Stimulated activated effector memory CD8-positive, alpha-beta T cell treated with anti-CD3 and anti-CD28 coated beads, Interleukin-12 subunit alpha, Interleukin-12 subunit beta, amount 100 ng/mL, for 72 hours (primary cell): ENCODE measurements at regions not wholly inside any gene's neighbourhood (a gene's known extent, or its start where the extent isn't known, plus 50 kb on each side); places are given as distances from the start of the nearest gene placed in this dataset.
A peak's percentile ranks its signal among the peaks of the same experiment; 100 is the strongest.
"Not testable (repeated sequence)": the region's sequence is repeated elsewhere in the genome, so short reads cannot be mapped to it uniquely, and the experiment has no call there.

ENCODE experiments used
- ATAC-seq: fragments of 150-1000 bp; cut with Tn5 transposase; 2 replicates; pipeline ENCODE4 v1.10.0; 2021
- DNase-seq, 2 donors: peaks; one replicate each; pipeline ENCODE4 v3.0.0; 2021 to 2022; ENCODE audit warnings: low spot score in 2 of 2
- H3K27ac Mint-ChIP-seq: one replicate; pipeline ENCODE4 v1.8.0; 2022; ENCODE audit warnings: mild to moderate bottlenecking, mixed read lengths
- H3K36me3 Mint-ChIP-seq: one replicate; pipeline ENCODE4 v1.8.0; 2022; ENCODE audit warnings: mild to moderate bottlenecking, mixed read lengths
- H3K4me1 Mint-ChIP-seq: one replicate; pipeline ENCODE4 v1.8.0; 2022; ENCODE audit warnings: mixed read lengths
- H3K4me3 Mint-ChIP-seq: one replicate; pipeline ENCODE4 v1.8.0; 2022; ENCODE audit warnings: mild to moderate bottlenecking, mixed read lengths
- H3K9me3 Mint-ChIP-seq: one replicate; pipeline ENCODE4 v1.8.0; 2022; ENCODE audit warnings: mixed read lengths

DNA sequence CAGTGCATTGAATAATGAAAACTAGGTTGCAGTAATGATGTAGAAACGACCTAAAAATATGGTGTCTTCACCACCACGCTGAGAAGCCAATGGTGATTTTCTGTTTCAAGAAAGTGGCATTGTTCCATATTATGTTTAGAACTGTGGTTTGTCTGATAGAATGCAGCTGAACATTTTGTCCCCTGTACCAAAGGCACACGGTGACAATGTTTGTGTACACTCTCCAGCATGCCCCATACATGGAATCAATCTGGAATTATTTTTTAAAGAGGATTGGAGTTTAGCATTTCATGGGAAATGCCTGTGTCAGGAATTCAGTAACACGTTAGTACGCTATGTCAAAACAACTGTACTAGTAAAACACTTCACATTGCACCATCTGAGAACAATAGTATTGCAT, 237.4 kb upstream of the AUTS2 start:
- Mint-ChIP-seq H3K4me1 (no peaks in the 10 kb centered on the region), H3K27ac (no peak overlapping the region), H3K9me3 (no peaks in the 10 kb centered on the region), H3K4me3 (no peak overlapping the region), H3K36me3 (no peaks in the 10 kb centered on the region)
- no peak for DNase-seq
- no peak for ATAC-seq

DNA sequence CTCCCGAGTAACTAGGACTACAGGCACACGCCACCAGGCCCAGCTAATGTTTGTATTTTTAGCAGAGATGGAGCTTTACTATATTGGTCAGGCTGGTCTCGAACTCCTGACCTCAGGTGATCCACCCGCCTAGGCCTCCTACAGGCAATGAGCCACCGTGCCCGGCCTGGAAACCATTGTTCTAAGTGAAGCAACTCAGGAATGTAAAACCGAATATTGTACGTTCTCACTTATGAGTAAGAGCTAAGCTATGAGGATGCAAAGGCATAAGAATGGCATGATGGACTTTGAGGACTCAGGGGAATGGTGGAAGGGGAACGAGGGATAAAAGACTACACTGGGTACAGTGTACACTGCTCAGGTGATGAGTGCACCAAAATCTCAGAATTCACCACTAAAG, 235.1 kb upstream of the AUTS2 start:
- no peaks in the 10 kb centered on the region for H3K4me1 Mint-ChIP-seq

DNA sequence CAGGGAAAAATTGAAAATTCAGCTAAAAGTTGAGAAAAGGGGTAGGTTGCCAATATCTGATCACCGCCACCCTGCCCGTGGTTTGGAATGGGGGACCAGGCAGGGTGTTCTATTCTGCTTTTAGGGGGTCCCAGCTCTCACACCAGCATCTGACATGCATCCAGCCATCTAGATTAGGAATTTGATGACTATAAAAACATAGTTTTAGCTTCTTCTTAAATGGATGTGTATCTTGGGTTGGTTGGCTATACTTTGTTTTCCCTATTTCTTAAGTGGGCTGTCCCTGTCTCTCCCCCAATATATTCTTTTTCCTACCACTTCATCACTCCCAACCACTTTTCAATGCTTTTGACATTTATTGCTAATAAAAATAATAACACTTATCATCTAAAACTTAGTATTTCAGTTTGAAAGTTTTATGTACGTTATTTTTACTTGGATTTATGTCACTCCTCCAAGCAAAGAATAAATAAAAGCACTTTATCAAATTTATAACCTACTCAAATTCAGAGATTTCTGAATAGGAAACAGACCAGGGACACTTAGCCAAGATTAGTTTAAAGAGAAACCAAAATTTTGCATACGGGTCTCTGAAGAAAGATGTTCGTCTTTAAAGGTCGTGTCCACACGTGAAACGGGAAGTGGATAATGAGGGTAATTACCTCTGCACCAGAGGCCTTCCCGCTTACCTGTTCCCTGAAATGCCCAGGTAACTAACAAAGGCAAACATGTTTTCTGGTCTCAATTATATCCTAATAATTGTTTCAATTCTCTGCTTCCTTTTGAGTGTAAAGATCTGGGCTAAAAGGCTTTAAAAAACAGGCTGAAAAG, 233.2 kb upstream of the AUTS2 start:
- no peak for DNase-seq
- no peak for ATAC-seq
- no peak overlapping the region for H3K27ac Mint-ChIP-seq
- H3K36me3 Mint-ChIP-seq, result no peaks in the 10 kb centered on the region
- H3K4me1 Mint-ChIP-seq, result no peaks in the 10 kb centered on the region
- H3K9me3 Mint-ChIP-seq, result no peaks in the 10 kb centered on the region
- no peak overlapping the region for H3K4me3 Mint-ChIP-seq

More for the DNA sequence above, 235.1 kb upstream of the AUTS2 start:
- no peak for ATAC-seq
- no peaks in the 10 kb centered on the region for H3K9me3 Mint-ChIP-seq
- no peak overlapping the region for H3K4me3 Mint-ChIP-seq
- H3K27ac Mint-ChIP-seq, result no peak overlapping the region
- H3K36me3 Mint-ChIP-seq, result no peaks in the 10 kb centered on the region
- no peak for DNase-seq

DNA sequence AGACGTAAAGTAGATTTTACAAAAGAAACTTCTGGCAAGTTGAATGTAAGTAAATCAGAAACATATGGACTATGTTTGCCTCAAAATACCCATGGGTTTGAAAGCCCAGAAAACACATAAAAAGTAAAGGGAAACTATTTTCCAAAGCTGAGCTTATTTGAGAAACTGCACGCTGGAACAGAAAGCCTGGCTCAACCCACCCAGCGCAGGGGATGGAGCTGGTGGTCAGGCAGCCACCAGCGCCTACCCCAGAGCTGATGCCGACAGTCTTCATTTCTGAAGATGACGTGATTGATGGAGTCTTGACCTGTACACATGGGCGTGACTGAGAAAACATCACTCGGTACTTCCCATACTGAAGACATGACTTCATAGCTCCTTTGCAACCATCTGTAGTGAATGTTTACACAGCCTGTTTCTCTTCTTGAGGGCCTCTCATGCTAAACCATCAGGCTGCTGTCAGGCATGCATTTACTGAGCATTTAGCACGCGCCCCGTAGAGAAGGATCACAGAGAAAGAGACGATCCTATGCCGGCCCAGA, 232.6 kb upstream of the AUTS2 start:
- Mint-ChIP-seq H3K9me3 (no peaks in the 10 kb centered on the region), H3K4me1 (no peaks in the 10 kb centered on the region), H3K36me3 (no peaks in the 10 kb centered on the region), H3K4me3 (no peak overlapping the region), H3K27ac (no peak overlapping the region)
- ATAC-seq, result no peak
- DNase-seq, result no peak

DNA sequence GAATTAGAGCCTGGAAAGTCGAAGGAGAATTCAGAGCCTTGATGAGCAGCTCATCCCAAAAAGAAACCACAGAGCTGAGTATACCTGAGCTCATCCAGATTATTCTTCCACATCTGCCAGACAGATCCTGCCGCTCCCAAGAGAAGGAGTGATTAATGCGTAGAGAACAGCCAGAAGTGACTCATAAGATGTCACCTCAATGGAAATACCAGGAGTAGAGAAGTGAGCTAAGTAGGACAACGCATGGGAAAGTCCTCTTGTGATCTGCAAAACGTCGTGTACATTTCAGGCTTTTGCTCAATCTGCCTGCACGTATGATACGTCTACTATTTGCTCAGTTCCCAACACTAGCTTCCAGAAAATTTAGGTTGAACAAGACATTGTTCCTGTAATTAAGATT, 230.5 kb upstream of the AUTS2 start:
- Mint-ChIP-seq H3K9me3 (no peaks in the 10 kb centered on the region), H3K4me1 (no peaks in the 10 kb centered on the region), H3K27ac (no peak overlapping the region), H3K36me3 (no peaks in the 10 kb centered on the region), H3K4me3 (no peak overlapping the region)
- ATAC-seq (no peak), DNase-seq (no peak)

DNA sequence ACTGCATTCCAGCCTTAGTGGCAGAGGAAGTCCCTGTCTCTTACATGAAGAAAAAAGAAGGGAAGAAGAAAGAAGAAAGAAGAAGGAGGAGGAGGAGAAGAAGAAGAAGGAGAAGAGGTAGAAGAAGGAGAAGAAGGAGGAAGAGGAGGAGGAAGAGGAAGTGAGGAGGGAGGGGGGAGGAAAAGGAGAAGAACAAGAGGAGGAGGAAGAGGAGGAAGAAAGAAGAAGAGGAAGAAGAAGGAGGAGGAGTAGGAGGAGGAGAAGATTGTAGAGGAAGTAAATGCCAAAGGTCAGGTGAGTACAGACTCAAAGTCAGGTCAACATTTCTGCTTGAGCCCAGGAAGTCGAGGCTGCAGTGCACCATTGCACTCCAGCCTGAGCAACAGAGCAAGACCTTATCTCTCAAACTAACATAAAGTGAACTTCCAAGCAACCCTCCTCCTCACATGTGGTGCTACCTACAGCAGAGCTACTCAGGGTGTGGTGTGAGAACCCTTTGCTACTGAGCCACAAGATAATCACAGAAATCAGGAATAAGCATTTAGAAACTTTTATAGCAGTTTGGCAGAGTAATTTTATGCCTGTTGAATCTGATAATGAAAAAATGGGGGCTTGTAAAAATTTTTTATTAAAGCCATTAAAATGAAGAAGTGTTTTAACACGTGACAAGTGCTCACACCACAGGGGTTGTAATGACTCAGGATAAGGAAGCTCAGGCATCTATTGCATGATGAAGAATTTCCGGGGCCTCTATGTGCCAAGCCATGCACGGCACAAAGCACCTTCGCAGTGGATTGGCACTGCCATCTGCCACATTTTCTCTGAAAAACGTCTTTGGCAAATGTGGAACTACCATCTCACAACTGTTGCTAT, 224.9 kb upstream of the AUTS2 start:
- H3K9me3 Mint-ChIP-seq, result no peaks in the 10 kb centered on the region
- DNase-seq, result no peak

DNA sequence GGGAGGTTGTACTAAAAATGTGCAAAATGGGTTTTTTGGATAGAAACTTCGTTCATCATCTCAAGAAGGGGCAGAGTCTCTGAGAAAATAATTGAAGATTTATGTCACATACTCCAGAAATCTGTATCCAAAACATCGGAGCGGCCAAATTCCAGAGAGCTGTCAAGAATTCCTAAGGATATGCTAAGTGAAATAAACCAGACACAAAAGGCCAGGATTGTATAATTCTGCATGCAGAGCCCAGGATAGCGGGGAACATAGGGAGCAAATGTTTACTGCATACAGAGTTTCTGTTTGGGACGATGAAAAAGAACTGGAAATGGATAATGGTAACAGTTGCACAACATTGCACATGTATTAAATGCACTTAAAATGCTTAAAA, 224.2 kb upstream of the AUTS2 start:
- no peaks in the 10 kb centered on the region for H3K4me1 Mint-ChIP-seq
- no peak overlapping the region for H3K27ac Mint-ChIP-seq
- H3K4me3 Mint-ChIP-seq, result no peak overlapping the region
- no peaks in the 10 kb centered on the region for H3K9me3 Mint-ChIP-seq
- ATAC-seq (no peak), DNase-seq (no peak)
- no peaks in the 10 kb centered on the region for H3K36me3 Mint-ChIP-seq

More for the DNA sequence above, 224.9 kb upstream of the AUTS2 start:
- no peaks in the 10 kb centered on the region for H3K36me3 Mint-ChIP-seq
- H3K27ac Mint-ChIP-seq, result no peak overlapping the region
- H3K4me3 Mint-ChIP-seq, result no peak overlapping the region
- H3K4me1 Mint-ChIP-seq, result no peaks in the 10 kb centered on the region
- no peak for ATAC-seq

DNA sequence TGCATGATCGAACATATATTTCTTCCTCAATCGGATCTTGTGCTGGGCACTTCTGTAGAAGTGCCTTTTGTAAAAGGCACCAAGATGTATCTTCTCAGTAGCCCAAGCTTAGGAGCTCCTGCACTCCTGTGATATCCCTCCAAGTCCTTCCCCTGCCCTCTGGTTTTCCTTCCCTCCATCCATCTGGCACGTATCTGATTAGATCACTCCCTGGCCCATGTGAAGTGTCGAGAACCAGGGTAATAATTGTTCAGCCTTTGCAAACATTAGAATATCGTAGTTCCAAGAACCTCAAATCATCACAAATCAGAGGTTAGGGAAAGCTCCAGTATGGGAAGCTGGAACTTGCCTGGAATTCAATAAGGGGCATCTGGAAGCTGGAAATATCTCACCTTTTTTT, 221.1 kb upstream of the AUTS2 start:
- no peaks in the 10 kb centered on the region for H3K36me3 Mint-ChIP-seq
- no peak overlapping the region for H3K27ac Mint-ChIP-seq
- ATAC-seq (no peak), DNase-seq (no peak)
- H3K4me3 Mint-ChIP-seq, result no peak overlapping the region
- no peaks in the 10 kb centered on the region for H3K4me1 Mint-ChIP-seq
- no peaks in the 10 kb centered on the region for H3K9me3 Mint-ChIP-seq

DNA sequence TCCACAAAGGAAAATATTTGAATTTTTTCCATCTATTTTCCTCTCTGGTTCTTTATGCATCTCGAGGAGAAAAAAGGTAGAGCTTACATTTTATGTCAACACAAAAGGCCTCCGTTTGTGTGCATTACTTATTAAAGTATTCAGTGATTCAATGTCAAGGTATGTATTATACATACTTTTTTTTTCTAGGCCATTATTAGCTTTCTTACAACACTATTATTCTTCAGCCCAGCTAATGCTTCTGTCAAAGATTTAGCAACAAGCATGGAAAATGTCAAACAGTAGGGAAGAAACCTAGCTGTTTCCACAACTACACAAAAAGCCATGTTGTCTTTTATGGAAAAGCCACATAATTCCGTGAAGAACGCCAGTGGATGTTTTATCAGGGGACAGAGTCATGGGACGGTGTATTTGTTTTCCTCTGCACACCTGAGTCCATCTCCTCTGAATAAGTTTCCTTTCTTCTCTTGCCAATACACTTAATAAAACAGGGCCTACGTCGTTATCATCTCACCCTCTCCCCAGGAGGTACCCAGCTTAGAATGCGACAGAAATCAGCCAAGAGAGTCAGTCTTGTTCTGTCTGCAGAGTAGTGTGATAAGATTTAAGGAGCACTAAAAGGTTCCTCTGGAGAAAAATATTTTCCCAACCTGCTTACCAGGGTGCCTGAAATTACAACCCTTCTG, 209.7 kb upstream of the AUTS2 start:
- ATAC-seq (no peak), DNase-seq (no peak)
- H3K27ac Mint-ChIP-seq, result no peak overlapping the region

DNA sequence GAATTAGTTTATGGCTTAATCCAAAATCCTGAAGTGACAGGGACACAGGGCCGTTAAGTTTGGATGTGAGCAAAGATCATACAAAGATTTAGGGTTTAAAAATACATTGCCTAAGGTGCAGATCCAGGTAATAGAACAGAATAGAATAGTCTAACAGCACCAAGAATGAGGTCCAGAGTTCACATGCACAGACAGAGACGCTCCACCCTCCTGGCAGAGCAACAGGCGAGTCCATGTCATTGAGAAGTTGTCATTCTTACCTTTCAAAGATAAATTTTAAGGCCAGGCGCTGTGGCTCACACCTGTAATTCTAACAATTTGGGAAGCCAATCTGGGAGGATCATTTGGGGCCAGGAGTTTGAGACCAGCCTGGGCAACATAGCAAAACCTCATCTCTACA, 209.1 kb upstream of the AUTS2 start:
- H3K36me3 Mint-ChIP-seq, result no peaks in the 10 kb centered on the region
- DNase-seq (no peak), ATAC-seq (no peak)
- H3K27ac Mint-ChIP-seq, result no peak overlapping the region
- no peaks in the 10 kb centered on the region for H3K9me3 Mint-ChIP-seq
- no peaks in the 10 kb centered on the region for H3K4me1 Mint-ChIP-seq
- no peak overlapping the region for H3K4me3 Mint-ChIP-seq

More for the DNA sequence above, 209.7 kb upstream of the AUTS2 start:
- peaks cover 3% of the 10 kb centered on the region for H3K9me3 Mint-ChIP-seq
- H3K4me1 Mint-ChIP-seq, result no peaks in the 10 kb centered on the region
- H3K4me3 Mint-ChIP-seq, result no peak overlapping the region
- H3K36me3 Mint-ChIP-seq, result no peaks in the 10 kb centered on the region

DNA sequence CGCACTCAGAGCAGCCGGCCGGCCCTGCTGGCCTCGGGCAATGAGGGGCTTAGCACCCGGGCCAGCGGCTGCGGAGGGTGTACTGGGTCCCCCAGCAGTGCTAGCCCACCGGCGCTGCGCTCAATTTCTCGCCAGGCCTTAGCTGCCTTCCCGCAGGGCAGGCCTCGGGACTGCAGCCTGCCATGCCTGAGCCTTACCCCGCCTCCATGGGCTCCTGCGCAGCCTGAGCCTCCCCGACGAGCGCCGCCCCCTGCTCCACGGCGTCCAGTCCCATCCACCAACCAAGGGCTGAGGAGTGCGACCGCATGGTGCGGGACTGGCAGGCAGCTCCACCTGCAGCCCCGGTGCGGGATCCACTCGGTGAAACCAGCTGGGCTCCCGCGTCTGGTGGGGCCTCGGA, 204.4 kb upstream of the AUTS2 start:
- H3K36me3 Mint-ChIP-seq, H3K4me1 Mint-ChIP-seq, H3K9me3 Mint-ChIP-seq, H3K4me3 Mint-ChIP-seq, DNase-seq, H3K27ac Mint-ChIP-seq, ATAC-seq: not testable (repeated sequence)

DNA sequence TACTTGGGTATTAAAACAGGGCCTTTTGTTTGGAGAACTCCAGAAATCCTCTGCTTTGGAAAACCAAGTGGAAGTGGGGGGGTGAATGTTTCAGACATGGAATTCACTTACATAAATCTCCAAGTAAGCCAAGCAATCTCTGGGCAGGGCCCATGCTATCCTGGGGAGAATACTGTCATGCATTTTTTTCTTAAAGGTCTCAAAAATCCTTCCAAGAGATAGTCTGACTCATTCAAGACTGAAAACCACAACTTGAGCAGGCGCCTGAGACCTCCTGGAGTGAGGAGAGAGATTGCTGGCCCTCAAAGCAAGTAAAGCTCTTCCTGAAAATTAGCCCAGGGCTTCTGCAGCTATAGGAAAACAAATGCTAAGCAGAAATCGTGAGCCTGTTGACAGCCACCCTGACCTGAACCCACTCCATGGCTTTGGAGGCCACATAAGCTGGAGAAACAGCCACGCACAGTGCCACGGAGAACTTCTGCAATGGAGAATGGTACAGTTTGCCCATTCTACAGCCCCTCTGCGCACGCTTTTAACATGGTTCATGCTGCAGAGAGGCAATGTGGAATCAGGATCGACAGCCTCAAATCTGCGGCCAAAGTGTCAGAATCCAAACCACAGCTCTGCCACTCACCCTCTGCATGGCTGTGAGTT, 203.1 kb upstream of the AUTS2 start:
- no peaks in the 10 kb centered on the region for H3K4me1 Mint-ChIP-seq
- no peak overlapping the region for H3K4me3 Mint-ChIP-seq
- H3K9me3 Mint-ChIP-seq, result no peaks in the 10 kb centered on the region
- DNase-seq (no peak), ATAC-seq (no peak)
- no peaks in the 10 kb centered on the region for H3K36me3 Mint-ChIP-seq
- H3K27ac Mint-ChIP-seq, result no peak overlapping the region

DNA sequence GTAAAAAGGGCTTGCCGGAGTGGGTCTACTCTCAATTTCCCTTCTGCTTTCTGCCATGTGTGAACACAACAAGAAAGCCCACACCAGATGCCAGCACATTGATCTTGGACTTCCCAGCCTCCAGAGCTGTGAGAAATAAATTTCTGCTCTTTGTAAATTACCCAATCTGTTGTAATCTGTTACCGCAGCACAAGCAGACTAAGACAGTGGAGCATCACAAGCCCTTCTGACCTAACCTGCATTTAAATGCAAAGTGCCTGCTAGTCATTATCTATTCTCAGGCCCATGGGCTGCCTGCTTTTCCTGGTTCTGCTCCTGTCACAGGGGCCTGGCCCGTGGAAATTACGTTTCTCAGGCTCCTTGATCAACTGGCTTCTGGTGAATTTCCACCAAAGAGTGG, 199.3 kb upstream of the AUTS2 start:
- no peak overlapping the region for H3K27ac Mint-ChIP-seq
- H3K4me3 Mint-ChIP-seq, result no peak overlapping the region
- ATAC-seq (no peak), DNase-seq (no peak)
- H3K4me1 Mint-ChIP-seq, result no peaks in the 10 kb centered on the region
- H3K9me3 Mint-ChIP-seq, result no peaks in the 10 kb centered on the region
- no peaks in the 10 kb centered on the region for H3K36me3 Mint-ChIP-seq

DNA sequence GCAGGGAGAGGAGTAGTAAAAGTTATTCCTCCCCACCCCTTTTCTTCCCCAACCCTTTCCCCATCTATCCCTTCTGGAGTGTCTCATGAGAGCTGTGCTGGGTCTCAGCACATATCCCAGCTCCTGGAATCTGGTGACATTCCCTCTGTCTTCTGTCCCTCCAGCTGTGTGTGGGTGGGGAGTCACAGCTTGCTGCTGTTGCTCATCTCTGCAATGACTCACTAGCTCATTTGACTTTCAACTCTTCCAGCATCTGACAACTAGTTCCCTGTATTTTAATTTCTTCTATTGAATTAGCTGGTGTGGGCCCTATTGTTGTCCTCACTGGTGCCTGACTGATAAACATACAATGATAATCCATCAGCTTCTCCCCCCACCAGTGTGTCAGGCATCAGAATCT, 198.9 kb upstream of the AUTS2 start:
- H3K4me1 Mint-ChIP-seq, result no peaks in the 10 kb centered on the region
- H3K36me3 Mint-ChIP-seq, result no peaks in the 10 kb centered on the region
- peak; percentile 36 for ATAC-seq
- no peak overlapping the region for H3K27ac Mint-ChIP-seq
- no peak for DNase-seq
- H3K9me3 Mint-ChIP-seq, result no peaks in the 10 kb centered on the region
- no peak overlapping the region for H3K4me3 Mint-ChIP-seq

DNA sequence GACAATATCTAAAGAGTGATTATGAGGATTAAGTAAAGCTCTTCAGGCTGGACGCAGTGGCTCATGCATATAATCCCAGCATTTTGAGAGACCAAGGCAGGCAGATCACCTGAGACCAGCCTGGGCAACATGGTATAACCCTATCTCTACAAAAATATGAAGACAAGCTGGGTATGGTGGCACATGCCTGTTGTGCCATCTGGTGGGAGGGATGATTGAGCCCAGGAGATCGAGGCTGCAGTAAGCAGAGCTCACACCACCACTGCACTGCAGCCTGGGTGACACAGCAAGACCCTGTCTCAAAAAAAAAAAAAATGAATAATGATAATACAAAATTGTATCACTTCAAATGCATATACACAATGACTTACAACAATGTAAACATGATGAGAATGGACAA, 195.6 kb upstream of the AUTS2 start:
- Mint-ChIP-seq H3K9me3 (no peaks in the 10 kb centered on the region), H3K4me1 (no peaks in the 10 kb centered on the region), H3K36me3 (no peaks in the 10 kb centered on the region), H3K27ac (no peak overlapping the region), H3K4me3 (no peak overlapping the region)
- DNase-seq (no peak), ATAC-seq (no peak)
